ENCODE measurements at regions not wholly inside any gene's neighbourhood (a gene's known extent, or its start where the extent isn't known, plus 50 kb on each side); places are given as distances from the start of the nearest gene placed in this dataset.

- Histone ChIP-seq H3K56ac (ENCODE audit: insufficient read length, low read depth, low read length) (no peak overlapping the region), H3T11ph (ENCODE audit: low read length) (no peak overlapping the region), H3K9me3 (ENCODE audit: control insufficient read depth, low read depth, low read length) (no peaks in the 10 kb centered on the region), H2BK12ac (ENCODE audit: insufficient read length, low read depth, low read length) (no peak overlapping the region), H4K5ac (ENCODE audit: insufficient read length, low read depth, low read length) (no peak overlapping the region), H3K4ac (ENCODE audit: low read depth, low read length) (no peak overlapping the region), H2BK20ac (ENCODE audit: low read depth, low read length, poor library complexity, severe bottlenecking) (no peak overlapping the region), H3K4me1 (ENCODE audit: insufficient read depth, low read length) (peaks cover 8% of the 10 kb centered on the region), H2BK120ac (ENCODE audit: low read depth, low read length, poor library complexity, severe bottlenecking) (no peak overlapping the region), H3K9ac (ENCODE audit: extremely low read depth, insufficient read length, low read length) (no peak overlapping the region), H3K27ac (ENCODE audit: insufficient read length, low read depth, low read length) (no peak overlapping the region), H2BK15ac (ENCODE audit: low read depth, low read length) (no peak overlapping the region), H4K8ac (replicated peaks; ENCODE audit: insufficient read length, low read depth, low read length) (no peak overlapping the region), H2AK5ac (ENCODE audit: insufficient read length, low read length) (no peak overlapping the region), H4K91ac (ENCODE audit: insufficient read length, low read depth, low read length) (no peak overlapping the region), H4K20me1 (ENCODE audit: control insufficient read depth, insufficient read depth, insufficient read length) (no peaks in the 10 kb centered on the region), H3K4me2 (ENCODE audit: insufficient read depth, insufficient read length, low read length) (no peak overlapping the region), H2AFZ (ENCODE audit: low read length) (no peak overlapping the region), H2BK5ac (ENCODE audit: insufficient read length, low read length) (no peak overlapping the region), H3K79me2 (ENCODE audit: insufficient read depth, low read length) (no peaks in the 10 kb centered on the region), H3K79me1 (ENCODE audit: insufficient read depth, low read depth, low read length, poor library complexity, severe bottlenecking) (no peaks in the 10 kb centered on the region), H3K18ac (ENCODE audit: insufficient read length, low read depth, low read length) (no peak overlapping the region), H3K27me3 (ENCODE audit: insufficient read depth, low read length) (no peaks in the 10 kb centered on the region), H3K14ac (ENCODE audit: insufficient read depth, low read length) (no peak overlapping the region), H3K23ac (ENCODE audit: insufficient read length, low read depth, low read length) (no peak overlapping the region), H3K23me2 (ENCODE audit: insufficient read length, low read depth, low read length, poor library complexity, severe bottlenecking) (no peaks in the 10 kb centered on the region)
- no peaks in the 10 kb centered on the region for H3K9me3 Mint-ChIP-seq
- no peak for TF ChIP-seq CTCF (conservative IDR thresholded peaks at IDR 0.05)
- H3K4me1 Mint-ChIP-seq: peaks cover 14 to 19% of the 10 kb centered on the region in 2 experiments
- no peaks in the 10 kb centered on the region; the same call in 1 of the 2 replicates for H3K27me3 Mint-ChIP-seq (ENCODE audit: low read depth)
- H3K36me3 Mint-ChIP-seq (ENCODE audit: insufficient read depth in 1 of 3, low read depth in 3 of 3): no peaks in the 10 kb centered on the region
- H3K27ac Mint-ChIP-seq: no peak overlapping the region
- no peak for DNase-seq
- H3K4me3 Mint-ChIP-seq: no peak overlapping the region
- no CpG with 5 or more reads among the region's 1 CpG for WGBS (ENCODE audit: extremely low coverage, insufficient read length, low lambda C conversion rate)
Observed at GRCh38 chr1:182331387-182331786, 60.2 kb downstream of the GLUL start.

Data from H9 (cell line).